ENCODE measurements at regions not wholly inside any gene's neighbourhood (a gene's known extent, or its start where the extent isn't known, plus 50 kb on each side); places are given as distances from the start of the nearest gene placed in this dataset.
"Not testable (repeated sequence)": the region's sequence is repeated elsewhere in the genome, so short reads cannot be mapped to it uniquely, and the experiment has no call there.

DNA sequence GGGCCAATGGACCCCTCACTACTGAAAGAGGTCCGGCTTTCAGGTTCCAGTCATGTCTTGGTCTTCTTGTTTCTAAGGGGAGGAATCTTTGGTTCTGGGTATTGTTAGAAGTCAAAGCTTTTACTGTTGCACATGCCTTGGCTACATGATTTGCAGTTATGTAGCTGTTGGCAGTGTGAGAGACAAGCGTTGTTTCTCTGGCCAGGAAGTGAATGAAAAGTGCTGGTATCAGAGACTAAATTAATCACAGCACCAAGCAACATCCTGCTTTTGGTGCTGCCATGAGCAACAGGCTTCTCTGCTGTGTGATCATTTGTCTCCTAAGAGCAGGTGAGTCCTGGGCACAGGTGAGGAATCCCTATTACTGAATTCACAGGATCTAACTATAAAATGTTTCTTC lies 100.1 kb upstream of the PRSS3 start:
- DNase-seq, result no peak

DNA sequence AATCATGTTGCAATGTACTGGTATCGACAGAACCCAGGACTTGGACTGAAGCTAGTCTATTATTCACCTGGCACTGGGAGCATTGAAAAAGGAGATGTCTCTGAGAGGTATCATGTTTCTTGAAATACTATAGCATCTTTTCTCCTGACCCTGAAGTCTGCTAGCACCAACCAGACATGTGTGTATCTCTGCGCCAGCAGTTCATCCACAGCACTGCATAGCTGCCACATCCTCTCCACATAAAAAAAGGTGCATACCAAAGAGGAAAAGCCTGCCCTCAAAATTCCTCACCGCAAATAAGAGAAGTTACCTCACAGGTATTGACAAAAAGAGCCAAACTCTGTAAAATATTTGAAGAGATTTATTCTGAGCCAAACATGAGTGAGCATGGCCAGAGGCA lies 99.5 kb upstream of the PRSS3 start:
- DNase-seq, result no peak

DNA sequence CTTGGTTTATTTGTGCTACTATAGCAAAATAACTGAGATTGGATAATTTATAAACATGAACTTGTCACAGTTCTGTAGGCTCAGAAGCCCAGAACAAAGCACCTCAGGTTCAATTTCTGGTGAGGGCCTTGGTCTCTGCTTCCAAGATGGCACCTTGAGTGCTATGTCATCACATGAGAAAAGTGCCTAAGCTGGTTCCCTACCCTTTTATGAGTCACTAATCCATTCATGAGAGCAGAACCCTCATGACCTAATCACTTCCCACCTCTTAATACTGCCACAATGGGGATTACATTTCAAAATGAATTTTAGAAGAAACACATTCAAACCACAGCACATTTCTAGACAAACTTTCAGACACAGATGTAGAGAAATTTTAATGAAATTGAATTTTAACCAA lies 98.2 kb upstream of the PRSS3 start:
- DNase-seq, result no peak

DNA sequence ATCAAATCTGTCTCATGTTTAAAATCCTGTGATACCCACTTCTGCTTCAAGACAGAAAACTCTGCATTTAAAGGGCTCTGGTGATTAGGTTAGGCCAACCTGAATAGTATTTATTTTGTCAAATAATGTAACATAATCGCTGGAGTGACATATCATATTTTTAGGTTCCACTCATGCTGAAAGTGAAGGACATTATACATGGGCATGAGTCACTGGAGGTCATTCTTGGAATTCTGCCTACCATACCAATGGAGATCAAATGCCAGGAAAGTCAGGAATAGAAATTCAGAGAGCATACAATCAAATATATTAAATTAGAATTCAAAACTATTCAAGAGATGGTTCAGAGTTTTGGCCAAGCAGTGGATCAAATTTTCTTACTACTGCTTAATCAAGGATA lies 97.1 kb upstream of the PRSS3 start:
- DNase-seq, result no peak

DNA sequence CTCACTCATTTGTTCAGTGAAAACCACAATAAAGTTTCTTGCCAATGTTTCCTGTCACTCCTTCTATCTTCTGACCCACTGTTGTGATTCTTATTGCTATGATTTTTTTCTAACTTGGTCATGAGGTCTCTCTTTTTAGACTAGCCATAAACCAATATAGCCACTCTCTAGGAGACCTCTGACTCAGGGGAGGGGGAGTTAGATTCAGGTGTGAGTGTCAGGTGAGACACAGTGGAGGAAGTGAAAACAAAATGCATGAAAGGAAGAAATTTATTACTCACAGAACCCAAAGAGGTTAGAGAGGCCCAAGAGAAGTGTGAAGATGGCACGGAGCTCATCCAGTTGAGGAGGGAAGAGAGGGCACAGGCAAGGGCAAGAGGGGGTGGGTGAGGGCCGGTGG lies 94.4 kb upstream of the PRSS3 start:
- not testable (repeated sequence) for DNase-seq

DNA sequence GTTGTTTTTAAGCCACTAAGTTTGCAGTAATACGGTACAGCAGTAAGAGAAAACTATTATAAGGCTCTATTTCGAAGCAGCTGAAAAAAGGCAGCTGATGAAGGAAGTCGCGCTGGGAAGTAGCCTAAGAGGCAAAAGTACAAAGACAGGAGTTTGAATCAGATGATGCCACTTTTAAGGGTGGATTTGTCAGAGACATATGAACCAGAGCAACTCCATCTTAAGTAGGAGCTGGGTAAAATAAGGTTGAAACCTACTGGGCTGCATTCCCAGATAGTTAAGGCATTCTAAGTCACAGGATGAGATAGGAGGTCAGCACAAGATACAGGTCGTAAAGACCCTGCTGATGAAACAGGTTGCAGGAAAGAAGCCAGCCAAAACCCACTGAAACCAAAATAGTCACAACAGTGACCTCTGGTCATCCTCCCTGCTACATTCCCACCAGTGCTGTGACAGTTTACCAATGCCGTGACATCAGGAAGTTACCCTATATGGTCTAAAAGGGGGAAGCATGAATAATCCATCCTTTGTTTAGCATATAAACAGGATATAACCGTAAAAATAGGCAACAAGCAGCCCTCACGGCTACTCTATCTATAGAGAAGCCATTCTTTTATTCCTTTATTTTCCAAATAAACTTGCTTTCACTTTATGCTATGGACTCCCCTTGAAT lies 91.8 kb upstream of the PRSS3 start:
- DNase-seq, result no peak

DNA sequence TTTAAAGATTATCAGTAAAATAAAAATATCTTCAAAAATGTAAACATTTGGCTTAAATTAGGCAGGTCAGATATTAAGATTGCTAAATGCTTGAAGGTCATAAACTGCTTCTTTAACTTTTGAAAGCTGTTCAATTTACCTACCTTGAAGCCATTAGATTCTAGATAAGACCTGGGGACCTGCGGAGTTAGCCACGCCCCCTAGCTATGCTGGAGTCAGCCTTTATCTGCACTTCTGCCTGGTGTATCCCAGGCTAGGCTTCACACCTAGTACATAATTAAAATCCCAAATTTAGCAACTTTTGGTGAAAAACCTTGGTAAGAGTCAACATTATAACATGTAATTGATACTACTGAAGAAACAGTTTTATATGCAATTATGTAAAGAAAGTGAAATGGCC lies 89.9 kb upstream of the PRSS3 start:
- not testable (repeated sequence) for DNase-seq

DNA sequence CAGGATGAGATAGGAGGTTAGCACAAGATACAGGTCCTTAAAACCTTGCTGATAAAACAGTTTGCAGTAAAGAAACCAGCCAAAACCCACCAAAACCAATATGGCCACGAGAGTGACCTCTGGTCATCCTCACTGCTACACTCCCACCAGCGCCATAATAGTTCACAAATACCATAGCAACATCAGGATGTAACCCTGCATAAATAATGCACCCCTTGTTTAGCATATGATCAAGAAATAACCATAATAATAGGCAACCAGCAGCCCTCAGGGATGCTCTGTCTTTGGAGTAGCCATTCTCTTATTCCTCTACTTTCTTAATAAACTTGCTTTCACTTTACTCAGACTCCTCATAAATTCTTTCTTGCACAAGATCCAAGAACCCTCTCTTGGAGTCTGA lies 86.9 kb upstream of the PRSS3 start:
- DNase-seq, result no peak

DNA sequence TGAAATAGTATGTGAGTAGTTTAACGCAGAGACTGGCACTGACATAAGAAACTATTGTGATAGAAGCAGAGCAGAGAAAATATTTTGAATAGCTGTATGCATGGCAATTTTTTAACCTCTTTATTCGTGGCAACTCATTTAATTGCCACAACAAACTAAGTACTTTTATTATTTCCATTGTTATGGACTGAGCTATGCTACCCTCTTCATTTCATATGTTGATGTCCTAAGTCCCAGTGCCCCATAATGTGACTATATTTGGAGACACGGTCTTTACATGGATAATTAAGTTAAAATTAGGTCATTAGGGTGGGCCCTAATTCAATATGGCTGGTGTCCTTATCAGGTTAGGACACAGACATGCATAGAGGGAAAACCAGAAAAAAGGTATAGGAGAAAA lies 86.1 kb upstream of the PRSS3 start:
- no peak for DNase-seq

DNA sequence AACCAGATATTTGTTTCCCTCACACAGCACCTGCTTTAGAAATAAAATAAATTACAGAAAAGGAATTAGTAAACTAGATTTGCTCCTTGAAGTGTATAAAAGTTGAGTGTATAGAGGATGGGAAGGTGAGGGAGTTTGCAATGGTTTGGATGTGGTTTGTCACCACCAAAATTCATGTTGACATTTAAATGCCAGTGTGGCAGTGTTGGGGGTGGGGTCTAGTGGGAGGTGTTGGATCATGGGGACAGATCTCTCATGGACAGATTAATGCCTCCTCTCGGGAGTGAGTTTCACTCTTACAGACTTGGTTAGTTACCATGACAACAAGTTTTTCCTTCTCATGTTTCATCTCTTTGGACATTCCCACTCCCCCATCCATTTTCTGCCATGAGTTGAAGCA lies 83.9 kb upstream of the PRSS3 start:
- not testable (repeated sequence) for DNase-seq

DNA sequence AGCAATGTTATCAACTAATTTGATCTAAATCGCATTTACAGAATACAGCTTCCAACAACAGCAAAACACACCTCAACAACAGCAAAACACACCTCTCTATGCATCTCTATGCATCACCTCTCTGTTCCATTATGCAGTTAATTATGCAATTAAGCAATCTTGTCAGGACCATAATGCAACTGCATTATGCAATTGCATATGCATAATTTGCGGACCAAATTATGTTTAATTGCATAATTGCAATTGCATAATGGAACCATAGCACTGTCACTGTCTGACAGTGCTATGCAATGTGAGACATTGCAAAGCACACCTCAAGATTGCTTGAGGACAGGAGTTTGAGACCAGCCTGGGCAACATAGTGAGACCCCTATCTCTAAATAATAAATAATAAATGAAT lies 80.4 kb upstream of the PRSS3 start:
- DNase-seq, result no peak

DNA sequence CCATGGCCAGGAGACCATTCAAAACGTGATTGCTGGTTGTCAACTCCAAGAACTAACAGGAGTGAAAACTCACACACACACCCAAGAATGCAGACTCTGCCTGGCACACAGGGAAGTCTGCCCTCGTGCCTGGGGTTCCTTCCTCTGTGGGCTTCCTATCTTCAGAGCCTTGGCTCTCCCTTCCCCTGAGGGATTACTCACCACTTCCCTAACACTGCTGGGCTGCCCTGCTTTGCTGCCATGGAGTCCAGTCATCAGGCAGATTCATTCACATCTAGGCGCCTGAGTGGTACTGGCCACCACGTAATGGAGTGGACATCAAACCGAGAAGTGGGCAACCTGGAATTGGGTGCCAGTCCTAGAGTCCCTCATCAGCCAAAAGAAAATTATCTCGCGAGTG lies 76.4 kb upstream of the PRSS3 start:
- no peak for DNase-seq

DNA sequence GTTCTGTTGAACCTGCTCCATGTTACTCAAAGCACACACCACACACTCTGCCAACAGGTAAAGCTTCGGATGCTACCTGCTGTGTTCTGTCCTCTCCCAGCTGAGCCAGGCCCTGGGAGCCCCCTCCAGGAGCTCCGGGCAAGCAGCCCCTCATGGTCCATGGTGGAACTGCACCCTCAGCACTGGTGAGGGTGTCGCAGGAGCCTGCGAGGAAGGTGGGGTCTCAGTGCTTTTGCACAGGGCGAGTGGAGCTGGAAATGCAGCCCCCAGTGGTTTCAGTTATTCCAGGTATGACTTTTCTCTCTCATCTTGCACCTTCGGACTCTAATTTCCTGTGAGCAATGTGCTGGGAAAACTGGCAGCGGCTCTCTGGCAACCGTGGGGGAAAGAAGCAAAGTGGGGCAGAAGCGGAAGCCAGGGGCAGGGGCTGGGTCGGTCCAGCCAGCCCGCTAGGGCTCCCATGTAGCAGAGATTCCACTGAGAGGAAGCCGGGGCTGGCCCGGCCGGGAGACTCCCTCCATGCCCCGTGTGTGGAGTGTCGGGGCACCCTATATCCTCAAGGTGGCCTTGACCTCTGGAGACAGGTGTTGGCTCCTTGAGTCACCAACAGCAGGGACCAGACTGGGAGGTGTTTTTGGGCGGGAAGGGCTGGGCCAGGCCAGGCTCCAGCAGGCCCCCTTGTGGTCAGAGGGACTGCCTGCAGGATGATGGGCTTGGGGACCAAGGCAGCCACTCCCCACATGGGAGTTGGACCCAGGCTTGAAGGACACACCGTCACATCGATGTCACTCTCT lies 75.6 kb upstream of the PRSS3 start:
- no peak for DNase-seq

DNA sequence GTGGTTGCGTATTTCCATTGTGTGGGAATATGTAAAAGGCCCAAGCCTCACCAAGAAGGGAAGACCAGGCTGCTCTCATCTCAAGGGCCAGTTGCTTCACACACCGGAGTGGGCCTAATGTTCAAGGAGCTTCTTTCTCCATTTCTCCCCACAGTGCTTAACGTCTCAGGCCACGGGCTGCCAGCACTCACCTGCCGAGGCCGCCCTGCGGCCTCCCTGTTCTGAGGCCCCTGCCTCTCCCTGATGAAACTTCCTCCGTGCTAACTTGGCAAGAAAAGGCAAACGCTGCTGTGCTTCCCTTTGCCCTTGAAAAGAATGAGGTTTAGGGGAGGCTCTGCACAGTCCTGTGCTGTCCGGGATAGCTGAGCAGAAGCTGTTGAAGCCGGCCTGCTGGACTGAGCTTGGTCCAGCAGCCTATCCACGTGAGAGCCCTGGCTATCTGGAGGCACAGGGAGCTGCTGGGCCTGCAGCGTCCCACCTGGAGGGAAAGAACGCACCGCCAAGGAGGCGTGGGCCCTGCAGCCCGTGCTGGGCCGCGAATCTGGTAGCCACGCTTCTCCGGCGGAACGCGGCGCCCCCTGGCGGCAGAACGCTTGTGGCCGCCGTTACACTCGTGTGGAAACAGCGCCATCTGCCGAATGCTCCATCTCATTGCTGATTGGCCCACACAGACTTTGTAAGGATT lies 73.5 kb upstream of the PRSS3 start:
- DNase-seq, result peak; percentile 93

DNA sequence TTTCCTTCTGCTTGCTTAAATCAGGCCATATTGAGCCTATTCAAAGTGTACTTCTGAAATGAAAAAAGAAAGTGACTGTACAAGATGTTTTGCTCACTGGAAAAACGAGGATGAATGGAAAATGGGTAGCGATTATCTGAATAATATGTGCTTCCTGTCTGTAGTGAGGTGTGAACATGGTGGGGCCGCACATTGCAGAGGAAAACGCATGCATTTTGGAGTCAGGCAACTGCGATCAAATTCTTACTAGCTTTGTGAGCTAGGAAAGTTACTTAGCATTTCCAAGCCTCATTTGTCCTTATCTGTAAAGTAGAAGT lies 73.0 kb upstream of the PRSS3 start:
- no peak for DNase-seq

DNA sequence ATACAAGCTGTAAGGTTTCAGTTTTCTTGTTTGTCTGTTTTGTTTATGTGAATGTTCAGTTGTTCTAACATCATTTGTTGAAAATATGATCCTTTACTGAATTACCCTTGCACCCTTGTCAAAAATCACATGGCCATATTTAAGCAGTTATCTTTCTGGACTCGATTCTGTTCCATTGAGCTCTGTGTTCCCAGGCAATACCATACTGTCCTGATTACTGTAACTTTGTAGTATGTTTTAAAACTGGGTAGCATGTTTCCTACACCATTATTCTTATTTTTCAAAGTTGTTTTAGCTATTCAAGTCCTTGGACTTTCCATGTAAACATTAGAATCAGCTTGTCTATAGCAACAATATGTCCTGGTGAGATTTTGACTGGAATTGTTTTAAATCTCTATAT lies 66.7 kb upstream of the PRSS3 start:
- no peak for DNase-seq

DNA sequence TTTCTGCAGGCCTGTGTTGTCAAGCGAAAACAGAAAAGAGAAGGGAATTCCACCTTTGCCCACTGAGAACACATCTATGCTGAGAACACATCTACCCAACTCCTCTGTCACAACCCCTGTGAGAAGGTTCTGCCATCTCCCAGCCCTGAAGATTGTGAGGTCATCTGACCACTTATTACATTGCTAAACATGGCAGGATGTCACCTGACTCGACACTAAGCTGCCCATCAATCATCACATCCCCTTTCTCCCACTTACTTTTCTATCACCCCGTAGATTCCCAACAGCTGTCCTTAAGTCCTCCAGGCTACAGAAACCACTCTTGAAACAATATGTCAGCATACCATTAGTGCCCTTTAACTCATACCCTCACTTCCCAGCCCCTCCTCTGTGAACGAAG lies 64.2 kb upstream of the PRSS3 start:
- no peak for DNase-seq

DNA sequence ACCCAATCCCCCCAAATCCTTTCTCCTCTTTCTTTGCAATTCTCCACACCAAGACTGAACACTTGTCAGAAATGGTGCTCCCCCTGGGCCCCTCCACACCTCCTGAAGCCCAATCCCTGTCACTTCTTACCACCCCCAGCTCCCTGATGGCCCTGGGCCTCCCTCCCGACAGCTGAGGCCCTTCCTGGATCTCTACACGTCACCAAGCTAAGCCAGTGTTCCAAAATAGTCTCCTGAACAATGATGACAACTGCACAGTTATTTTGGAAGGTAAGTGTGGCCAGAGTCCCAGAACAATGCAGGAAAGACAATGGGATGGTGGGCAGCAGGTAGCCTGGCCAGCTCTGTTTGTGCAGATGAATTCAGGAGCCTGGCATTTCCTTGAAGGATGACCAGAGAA lies 63.7 kb upstream of the PRSS3 start:
- no peak for DNase-seq

DNA sequence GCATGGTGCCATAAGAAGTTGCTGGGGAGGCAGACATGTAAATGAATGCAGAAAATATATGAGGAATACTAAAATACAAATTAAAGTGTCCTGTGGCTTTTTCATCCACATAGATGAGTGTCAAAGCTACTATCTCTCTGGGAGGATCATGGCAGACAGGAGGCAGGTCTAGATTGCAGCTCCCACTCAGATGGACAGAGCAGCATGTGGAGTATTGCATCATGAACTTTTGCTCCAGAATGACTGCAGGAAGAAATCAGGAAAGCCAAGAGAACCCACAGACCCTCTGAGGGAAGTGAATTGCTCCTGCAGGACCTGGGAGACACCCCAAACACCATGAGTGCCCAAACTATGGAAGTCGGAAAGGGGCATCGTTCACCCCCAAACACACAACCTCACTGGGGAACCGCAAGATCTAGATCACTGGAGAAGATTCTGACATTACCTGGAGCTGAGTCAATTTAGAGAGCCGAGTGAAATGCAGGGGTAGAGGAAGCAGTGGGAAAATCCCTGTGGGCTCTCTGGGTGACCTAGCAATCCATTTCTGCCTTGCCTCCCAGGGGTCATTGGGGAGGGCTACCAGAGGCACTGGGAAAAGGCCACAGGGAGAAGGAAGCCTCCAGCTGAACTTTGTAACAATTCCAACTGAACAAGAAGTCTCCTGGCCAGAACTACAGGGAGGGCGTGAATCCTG lies 61.0 kb upstream of the PRSS3 start:
- not testable (repeated sequence) for DNase-seq

DNA sequence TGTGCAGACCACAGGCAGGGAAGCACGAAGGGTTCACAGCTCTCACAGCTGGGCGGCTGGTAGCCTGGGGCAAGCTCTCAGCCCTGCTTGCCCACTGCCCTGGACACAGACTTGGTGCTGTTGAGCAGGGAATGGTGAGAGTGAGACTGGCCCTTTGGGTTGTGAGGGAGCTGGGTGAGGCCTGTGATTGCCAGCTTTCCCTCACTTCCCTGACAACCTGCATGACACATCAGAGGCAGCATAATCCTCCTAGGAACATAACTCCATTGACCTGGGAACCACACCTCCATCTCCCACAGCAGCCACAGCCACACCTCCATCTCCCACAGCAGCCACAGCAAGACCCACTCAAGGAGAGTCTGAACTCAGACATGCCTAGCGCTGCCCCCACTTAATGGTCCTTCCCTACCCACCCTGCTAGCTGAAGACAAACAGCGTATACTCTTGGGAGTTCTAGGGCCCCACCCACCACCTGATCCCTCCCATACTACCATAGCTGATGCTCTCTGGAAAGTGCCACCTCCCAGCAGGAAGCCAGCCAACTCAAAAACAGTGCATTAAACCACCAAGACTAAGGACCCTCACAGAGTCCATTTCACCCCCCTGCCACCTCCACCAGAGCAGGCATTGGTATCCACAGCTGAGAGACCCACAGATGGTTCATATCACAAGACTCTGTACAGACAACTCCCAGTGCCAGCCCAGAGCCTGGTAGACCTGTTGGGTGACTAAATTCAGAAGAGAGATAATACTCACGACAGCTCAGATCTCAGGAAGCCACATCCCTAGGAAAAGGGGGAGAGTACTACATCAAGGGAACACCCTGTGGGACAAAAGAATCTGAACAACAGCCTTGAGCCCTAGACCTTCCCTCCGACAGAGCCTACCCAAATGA lies 60.2 kb upstream of the PRSS3 start:
- DNase-seq, result not testable (repeated sequence)

DNA sequence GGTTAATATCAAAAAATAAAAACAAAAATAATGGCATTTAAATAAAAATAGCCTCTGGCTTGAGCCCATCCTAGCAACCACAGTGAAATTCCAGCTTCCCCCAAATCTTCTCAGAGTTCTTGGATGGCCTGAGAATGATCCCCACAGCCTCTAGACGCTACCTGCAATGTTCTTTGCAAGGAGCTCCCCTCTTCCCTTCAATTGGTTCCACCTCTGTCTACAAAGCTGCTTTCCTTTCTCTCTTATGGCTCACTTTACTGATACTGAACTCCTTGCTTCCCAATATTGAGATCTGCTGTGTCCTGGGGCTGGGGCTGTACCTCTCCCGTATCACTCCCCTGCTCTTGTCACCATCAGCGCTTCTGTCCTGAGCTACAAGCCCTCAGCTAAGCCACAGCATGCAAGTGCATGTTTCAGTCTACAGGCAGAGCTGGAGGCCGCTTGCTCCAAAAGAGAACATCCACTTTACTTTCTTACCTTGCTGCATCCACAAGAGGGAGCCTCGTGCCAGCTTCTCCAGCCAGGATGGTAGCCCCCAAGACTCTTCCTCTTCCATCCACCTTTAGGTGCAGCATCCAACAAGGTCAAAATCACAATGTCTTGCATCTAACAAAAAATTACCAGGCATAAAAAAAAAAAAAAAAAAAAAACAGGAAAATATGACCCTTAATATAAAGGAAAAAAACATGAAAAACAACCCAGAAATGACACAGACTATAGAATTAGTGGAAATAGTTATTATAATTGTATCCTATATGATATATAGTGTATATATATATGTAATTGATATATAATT lies 57.4 kb upstream of the PRSS3 start:
- peak; percentile 32 for DNase-seq

DNA sequence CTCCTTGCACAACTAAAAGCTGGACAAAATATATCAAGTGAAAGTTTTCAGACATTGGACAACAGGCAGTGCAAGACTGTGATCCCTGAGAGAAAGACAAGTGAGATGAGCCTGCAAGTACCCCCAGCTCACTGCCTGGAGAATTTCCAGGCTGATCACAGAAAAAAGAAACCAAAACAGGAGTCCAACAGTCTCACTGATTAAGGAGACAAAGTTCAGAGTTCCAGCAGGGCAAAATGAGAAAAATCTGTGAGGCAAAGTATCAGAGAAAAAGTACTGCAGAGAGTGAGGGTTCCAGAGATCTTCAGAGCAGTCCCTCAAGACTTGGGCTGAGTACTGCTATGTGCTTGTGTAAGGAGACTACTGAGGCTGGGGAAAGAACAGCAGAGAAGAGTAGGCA lies 56.0 kb upstream of the PRSS3 start:
- no peak for DNase-seq

All from femur (tissue), 1 donor.